HG02970 (cell line): ENCODE measurements at regions not wholly inside any gene's neighbourhood (a gene's known extent, or its start where the extent isn't known, plus 50 kb on each side); places are given as distances from the start of the nearest gene placed in this dataset.
"Not testable (repeated sequence)": the region's sequence is repeated elsewhere in the genome, so short reads cannot be mapped to it uniquely, and the experiment has no call there.

Experiments used
- ATAC-seq: cut with Tn5 transposase; IDR thresholded peaks from one replicate; pipeline ENCODE4 v1.9.1; 2021; ENCODE audit warnings: mild to moderate bottlenecking, moderate library complexity, moderate number of reproducible peaks; ENCODE audit not compliant: unreplicated experiment, low FRiP score

- not testable (repeated sequence) for ATAC-seq
Observed at GRCh38 chr7:119886525-119886924, 386.4 kb upstream of the KCND2 start.

- ATAC-seq: no peak
Observed at GRCh38 chr7:119888251-119888650, 384.7 kb upstream of the KCND2 start.

- ATAC-seq: no peak
Observed at GRCh38 chr7:119890631-119891030, 382.3 kb upstream of the KCND2 start.

- no peak for ATAC-seq
Observed at GRCh38 chr7:119895320-119895719, 377.7 kb upstream of the KCND2 start.

- ATAC-seq: no peak
Observed at GRCh38 chr7:119896386-119896785, 376.6 kb upstream of the KCND2 start.

GRCh38 chr7:119900996-119901672, 371.8 kb upstream of the KCND2 start:
- ATAC-seq: no peak

- ATAC-seq: no peak
Observed at GRCh38 chr7:119903085-119903484, 369.9 kb upstream of the KCND2 start.

- no peak for ATAC-seq
Observed at GRCh38 chr7:119905495-119905894, 367.5 kb upstream of the KCND2 start.

GRCh38 chr7:119908948-119909347, 364.0 kb upstream of the KCND2 start:
- no peak for ATAC-seq

GRCh38 chr7:119914119-119914518, 358.9 kb upstream of the KCND2 start:
- ATAC-seq: not testable (repeated sequence)

GRCh38 chr7:119916501-119916900, 356.5 kb upstream of the KCND2 start:
- ATAC-seq: no peak

GRCh38 chr7:119918185-119918584, 354.8 kb upstream of the KCND2 start:
- no peak for ATAC-seq

- ATAC-seq: no peak
Observed at GRCh38 chr7:119919986-119920385, 353.0 kb upstream of the KCND2 start.

GRCh38 chr7:119925581-119926289, 347.2 kb upstream of the KCND2 start:
- ATAC-seq: no peak

- no peak for ATAC-seq
Observed at GRCh38 chr7:119929891-119930290, 343.1 kb upstream of the KCND2 start.

- ATAC-seq: no peak
Observed at GRCh38 chr7:119931230-119931824, 341.6 kb upstream of the KCND2 start.

- ATAC-seq: no peak
Observed at GRCh38 chr7:119935418-119936025, 337.5 kb upstream of the KCND2 start.

GRCh38 chr7:119936836-119937235, 336.1 kb upstream of the KCND2 start:
- ATAC-seq: no peak

- no peak for ATAC-seq
Observed at GRCh38 chr7:119937745-119938144, 335.2 kb upstream of the KCND2 start.

- ATAC-seq: no peak
Observed at GRCh38 chr7:119943942-119944600, 328.9 kb upstream of the KCND2 start.

GRCh38 chr7:119944601-119944972, 328.4 kb upstream of the KCND2 start:
- ATAC-seq: no peak
